HK-2 (cell line): ENCODE measurements at regions not wholly inside any gene's neighbourhood (a gene's known extent, or its start where the extent isn't known, plus 50 kb on each side); places are given as distances from the start of the nearest gene placed in this dataset.

Source experiments
- DNase-seq: peaks from one replicate; pipeline ENCODE4 v3.0.0-alpha.2; 2018; ENCODE audit not compliant: unreplicated experiment

GRCh38 chr10:84047258-84048010 lies 91.9 kb upstream of the GHITM start:
- no peak for DNase-seq

- DNase-seq = no peak
These were observed 89.7 kb upstream of the GHITM start for GRCh38 chr10:84049645-84050011.

GRCh38 chr10:84053626-84054025 lies 85.7 kb upstream of the GHITM start:
- no peak for DNase-seq

- DNase-seq = no peak
These were observed 84.6 kb upstream of the GHITM start for GRCh38 chr10:84054743-84055142.

- no peak for DNase-seq
These were observed 79.8 kb upstream of the GHITM start for GRCh38 chr10:84059526-84059925.

GRCh38 chr10:84063440-84063839 lies 75.9 kb upstream of the GHITM start:
- no peak for DNase-seq

- DNase-seq = no peak
These were observed 73.3 kb upstream of the GHITM start for GRCh38 chr10:84065804-84066601.

DNA sequence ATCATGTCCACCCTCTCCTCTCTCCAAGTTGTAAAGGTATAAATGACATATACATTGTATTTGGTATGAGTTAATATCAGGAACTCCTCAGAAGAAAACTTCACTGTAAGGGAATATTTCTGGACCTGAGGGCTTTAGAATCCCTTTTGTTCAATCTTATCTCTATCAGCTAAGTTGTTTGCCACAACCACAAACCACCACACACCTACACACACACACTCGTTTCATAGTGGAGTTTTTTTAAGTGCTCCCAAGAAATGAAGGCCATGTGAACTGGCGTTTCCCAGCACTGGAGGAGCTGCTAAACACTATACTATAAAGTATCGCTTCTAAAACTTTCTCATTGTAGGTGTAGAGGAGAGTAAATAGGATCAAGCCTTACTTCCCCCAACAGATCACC lies 64.8 kb upstream of the GHITM start:
- DNase-seq = no peak

GRCh38 chr10:84075226-84076046 lies 63.9 kb upstream of the GHITM start:
- no peak for DNase-seq

DNA sequence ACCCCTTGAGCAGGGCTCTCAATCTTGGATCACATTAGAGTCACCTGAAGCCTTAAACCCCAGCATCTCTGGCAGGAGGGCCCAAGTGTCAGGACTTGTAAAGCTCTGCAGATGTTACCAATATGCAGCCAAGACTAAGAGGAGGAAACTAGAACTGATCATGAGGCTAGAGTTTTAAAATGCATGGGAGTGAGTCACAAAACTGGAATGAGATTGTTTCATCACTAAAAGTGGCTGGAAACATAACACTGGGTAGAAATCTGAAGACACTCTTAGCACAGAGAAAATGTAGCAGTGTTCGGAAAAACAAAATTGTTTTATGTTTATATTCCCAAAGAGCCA lies 63.3 kb upstream of the GHITM start:
- DNase-seq = no peak

DNA sequence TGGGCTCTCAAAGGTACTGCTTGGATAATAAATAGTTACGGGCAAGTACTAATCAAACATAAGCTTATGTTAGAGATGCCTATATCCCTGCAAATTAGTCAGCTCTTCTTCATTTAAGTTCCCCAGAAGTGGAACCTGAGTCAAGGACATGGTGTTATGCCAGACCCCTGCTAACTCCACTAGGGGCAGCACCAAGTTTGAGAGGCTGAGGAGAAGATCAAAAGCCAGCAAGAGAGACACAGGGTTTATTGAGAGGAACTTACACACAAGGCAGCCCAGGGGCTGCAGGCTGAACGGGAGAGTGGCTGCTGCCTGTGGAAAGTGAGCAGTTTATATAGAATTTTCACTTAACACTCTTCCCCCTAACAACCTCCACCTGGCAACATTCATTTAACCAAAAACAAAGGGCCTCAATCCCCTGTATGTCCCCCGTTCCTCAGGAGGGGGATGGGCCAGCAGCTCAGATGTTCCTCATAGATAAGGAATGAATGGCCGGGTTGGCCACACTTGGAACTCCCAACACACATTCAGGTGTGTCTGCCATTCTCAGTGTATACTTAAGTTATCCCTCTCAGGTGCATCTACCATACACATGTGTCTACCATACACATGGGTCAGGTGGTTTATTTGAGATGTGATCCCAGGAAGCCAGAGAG lies 62.6 kb upstream of the GHITM start:
- DNase-seq = no peak

GRCh38 chr10:84077768-84078167 lies 61.5 kb upstream of the GHITM start:
- no peak for DNase-seq

GRCh38 chr10:84078771-84079170 lies 60.5 kb upstream of the GHITM start:
- DNase-seq = no peak

DNA sequence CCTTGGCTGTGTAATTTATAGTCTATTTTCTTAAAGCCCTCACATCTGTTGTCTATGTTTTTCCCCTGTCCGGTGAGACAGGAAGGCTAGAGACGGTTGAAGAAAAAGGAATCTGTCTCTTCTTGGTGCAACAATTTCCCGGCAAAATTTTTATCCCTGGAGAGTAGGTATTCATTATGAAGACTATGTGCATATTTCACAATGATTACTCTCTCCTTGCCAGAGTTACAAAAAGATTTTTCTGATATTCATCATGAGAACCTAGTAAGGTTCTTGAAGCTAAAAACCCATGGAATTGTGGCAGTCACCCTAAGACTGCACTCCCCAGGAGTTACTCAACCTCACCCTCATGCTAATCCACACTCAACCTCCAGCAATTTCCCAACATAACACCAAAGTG lies 55.0 kb upstream of the GHITM start:
- no peak for DNase-seq

DNA sequence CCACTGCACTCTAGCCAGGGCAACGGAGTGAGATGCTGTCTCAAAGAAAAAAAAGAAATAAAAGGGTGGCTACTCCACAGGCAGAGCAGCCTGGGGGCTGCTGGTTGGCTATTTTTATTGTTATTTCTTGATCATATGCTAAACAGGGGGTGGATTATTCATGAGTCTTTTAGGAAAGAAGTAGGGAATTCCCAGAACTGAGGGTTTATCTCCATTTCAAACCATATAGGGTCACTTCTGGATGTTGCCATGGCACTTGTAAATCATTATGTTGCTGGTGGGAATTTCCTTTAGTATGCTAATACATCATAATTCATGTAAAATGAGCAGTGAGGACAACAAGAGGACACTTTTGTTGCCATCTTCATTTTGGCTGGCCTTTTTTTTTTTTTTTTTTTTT lies 52.1 kb upstream of the GHITM start:
- DNase-seq = no peak

DNA sequence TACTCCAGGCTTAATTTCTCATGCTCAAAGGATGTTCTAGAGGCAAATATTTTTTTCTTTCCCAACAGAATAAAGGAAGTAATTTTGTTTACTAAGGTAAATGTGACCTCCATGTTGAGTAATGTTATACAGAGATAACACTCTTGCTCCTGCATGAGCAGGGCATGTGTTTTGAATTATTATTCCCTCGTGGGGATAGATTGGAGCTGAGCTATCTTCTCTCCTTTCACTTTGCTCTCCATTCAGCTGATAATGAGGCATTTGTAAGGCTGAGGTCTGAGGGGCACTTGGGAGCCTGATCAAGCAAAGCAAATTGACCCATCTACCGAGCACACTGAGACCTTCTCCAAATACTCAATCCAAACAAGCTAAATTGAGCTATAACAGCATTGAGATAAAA lies 50.7 kb upstream of the GHITM start:
- DNase-seq = no peak

- DNase-seq = no peak
These were observed 50.1 kb upstream of the GHITM start for GRCh38 chr10:84089162-84089561.
